Ascending aorta (tissue), 2 donors: ENCODE measurements at regions not wholly inside any gene's neighbourhood (a gene's known extent, or its start where the extent isn't known, plus 50 kb on each side); places are given as distances from the start of the nearest gene placed in this dataset.

ENCODE experiments used
- DNase-seq, 2 donors: peaks; one replicate each; pipeline ENCODE4 v3.0.0-alpha.2; 2019; ENCODE audit warnings: low spot score in 2 of 2
- H3K27ac ChIP-seq, 2 donors: fragments of 200-600 bp; sonication (generic); one replicate each; pipeline ENCODE4 v1.5.1; 2016 to 2017; ENCODE audit warnings: mild to moderate bottlenecking in 1 of 2
- H3K27me3 ChIP-seq: fragments of 200-600 bp; sonication (generic); one replicate; pipeline ENCODE4 v1.5.1; 2017
- H3K36me3 ChIP-seq, 2 donors: fragments of 200-600 bp; sonication (generic); one replicate each; pipeline ENCODE4 v1.5.1; 2016
- H3K4me1 ChIP-seq, 2 donors: fragments of 200-600 bp; sonication (generic); one replicate each; pipeline ENCODE4 v1.5.1; 2016 to 2017; ENCODE audit warnings: mild to moderate bottlenecking in 1 of 2
- H3K4me3 ChIP-seq, 2 donors: fragments of 200-600 bp; sonication (generic); one replicate each; pipeline ENCODE4 v1.5.1; 2016 to 2017; ENCODE audit warnings: mild to moderate bottlenecking in 1 of 2
- H3K9me3 ChIP-seq, 2 donors: fragments of 200-600 bp; sonication (generic); one replicate each; pipeline ENCODE4 v1.5.1; 2016
- intact Hi-C: fragments of 100-400 bp; cut with DNase I; formaldehyde crosslinking; loops from one replicate; pipeline ENCODE4 v1.15.1; 2023
- TF ChIP-seq, protein P1 (sequence below), 3 experiments: fragments of 200-600 bp in 2 of 3; fragments of 450-650 bp in 1 of 3; sonication (generic) in 2 of 3; IDR thresholded peaks; one replicate each; pipeline ENCODE4 v1.5.1; 2016 to 2019; ENCODE audit warnings: antibody characterized with exemption in 3 of 3, mild to moderate bottlenecking in 1 of 3, moderate library complexity in 1 of 3

DNA sequence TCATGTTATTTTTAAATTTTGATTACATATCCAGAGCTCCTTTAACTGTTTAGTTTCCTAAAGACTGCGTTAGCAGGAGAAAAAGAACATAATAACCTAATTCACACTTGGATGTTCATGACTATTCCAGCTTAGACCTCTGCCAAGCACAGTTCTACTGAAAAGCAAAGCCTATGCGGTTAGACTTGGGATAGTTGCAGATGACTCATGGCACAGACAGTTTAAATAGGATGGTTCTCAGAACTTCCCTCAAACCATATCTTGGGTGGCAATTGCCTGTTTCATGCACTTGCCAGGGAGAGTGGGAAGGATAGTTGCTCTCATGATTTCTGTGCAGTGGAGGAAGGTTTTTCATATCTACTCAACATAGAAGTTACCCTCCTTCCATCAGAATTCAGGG lies 149.7 kb upstream of the KLHL29 start:
- intact Hi-C loops, result no loop called here
- no peak for DNase-seq
- H3K4me3 ChIP-seq, result no peak overlapping the region
- H3K36me3 ChIP-seq, result no peaks in the 10 kb centered on the region
- H3K27ac ChIP-seq, result no peak overlapping the region
- H3K27me3 ChIP-seq, result no peaks in the 10 kb centered on the region
- TF ChIP-seq, protein P1, sequence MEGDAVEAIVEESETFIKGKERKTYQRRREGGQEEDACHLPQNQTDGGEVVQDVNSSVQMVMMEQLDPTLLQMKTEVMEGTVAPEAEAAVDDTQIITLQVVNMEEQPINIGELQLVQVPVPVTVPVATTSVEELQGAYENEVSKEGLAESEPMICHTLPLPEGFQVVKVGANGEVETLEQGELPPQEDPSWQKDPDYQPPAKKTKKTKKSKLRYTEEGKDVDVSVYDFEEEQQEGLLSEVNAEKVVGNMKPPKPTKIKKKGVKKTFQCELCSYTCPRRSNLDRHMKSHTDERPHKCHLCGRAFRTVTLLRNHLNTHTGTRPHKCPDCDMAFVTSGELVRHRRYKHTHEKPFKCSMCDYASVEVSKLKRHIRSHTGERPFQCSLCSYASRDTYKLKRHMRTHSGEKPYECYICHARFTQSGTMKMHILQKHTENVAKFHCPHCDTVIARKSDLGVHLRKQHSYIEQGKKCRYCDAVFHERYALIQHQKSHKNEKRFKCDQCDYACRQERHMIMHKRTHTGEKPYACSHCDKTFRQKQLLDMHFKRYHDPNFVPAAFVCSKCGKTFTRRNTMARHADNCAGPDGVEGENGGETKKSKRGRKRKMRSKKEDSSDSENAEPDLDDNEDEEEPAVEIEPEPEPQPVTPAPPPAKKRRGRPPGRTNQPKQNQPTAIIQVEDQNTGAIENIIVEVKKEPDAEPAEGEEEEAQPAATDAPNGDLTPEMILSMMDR (IDR thresholded peaks at IDR 0.05), result no peak
- no peaks in the 10 kb centered on the region for H3K4me1 ChIP-seq
- no peaks in the 10 kb centered on the region for H3K9me3 ChIP-seq

DNA sequence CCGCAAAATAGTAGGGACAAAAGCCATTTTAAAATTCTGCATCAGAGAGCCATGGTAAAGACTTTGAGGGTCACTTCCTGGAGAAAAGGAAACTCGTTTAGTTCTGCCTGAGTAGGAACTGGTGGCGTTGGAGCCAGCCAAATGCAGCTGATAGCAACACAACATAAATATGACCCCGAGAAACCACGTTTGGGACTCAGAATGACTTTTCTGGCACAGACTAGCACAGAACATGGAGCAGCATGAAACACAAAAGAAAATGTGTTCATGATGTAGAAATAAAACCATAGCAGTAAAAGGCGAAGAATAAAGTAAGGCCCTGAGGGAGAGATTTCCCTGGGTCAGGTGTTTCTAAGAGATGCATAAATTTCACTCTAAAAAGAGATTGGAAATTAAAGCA lies 149.2 kb upstream of the KLHL29 start:
- H3K36me3 ChIP-seq, result no peaks in the 10 kb centered on the region
- no peak for DNase-seq
- TF ChIP-seq, protein P1 (IDR thresholded peaks at IDR 0.05), result no peak
- H3K4me3 ChIP-seq, result no peak overlapping the region
- intact Hi-C loops, result no loop called here
- no peak overlapping the region for H3K27ac ChIP-seq
- no peaks in the 10 kb centered on the region for H3K27me3 ChIP-seq
- no peaks in the 10 kb centered on the region for H3K9me3 ChIP-seq
- no peaks in the 10 kb centered on the region for H3K4me1 ChIP-seq

DNA sequence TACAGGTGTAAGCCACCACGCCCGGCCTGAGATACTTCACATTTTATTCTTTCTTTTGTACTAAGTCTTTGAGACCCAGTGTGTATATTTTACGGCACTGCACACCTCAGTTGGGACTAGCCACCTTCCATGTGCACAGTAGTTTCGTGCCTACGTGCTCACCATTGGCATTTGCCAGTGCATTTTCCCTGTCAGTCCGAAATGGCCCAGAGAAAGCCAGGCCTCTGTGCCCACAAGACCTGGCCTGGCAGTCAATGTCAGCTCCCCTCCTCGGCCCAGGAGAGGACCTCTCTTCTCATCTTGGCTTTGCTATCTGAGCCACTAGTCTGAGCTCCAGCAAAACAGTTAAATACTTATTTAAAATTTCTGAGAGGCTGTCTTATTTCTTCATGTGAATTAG lies 147.8 kb upstream of the KLHL29 start:
- DNase-seq, result no peak
- Histone ChIP-seq H3K9me3 (no peaks in the 10 kb centered on the region), H3K27me3 (no peaks in the 10 kb centered on the region), H3K27ac (no peak overlapping the region), H3K4me3 (no peak overlapping the region), H3K4me1 (no peaks in the 10 kb centered on the region), H3K36me3 (no peaks in the 10 kb centered on the region)
- intact Hi-C loops, result no loop called here
- TF ChIP-seq, protein P1 (IDR thresholded peaks at IDR 0.05), result no peak

DNA sequence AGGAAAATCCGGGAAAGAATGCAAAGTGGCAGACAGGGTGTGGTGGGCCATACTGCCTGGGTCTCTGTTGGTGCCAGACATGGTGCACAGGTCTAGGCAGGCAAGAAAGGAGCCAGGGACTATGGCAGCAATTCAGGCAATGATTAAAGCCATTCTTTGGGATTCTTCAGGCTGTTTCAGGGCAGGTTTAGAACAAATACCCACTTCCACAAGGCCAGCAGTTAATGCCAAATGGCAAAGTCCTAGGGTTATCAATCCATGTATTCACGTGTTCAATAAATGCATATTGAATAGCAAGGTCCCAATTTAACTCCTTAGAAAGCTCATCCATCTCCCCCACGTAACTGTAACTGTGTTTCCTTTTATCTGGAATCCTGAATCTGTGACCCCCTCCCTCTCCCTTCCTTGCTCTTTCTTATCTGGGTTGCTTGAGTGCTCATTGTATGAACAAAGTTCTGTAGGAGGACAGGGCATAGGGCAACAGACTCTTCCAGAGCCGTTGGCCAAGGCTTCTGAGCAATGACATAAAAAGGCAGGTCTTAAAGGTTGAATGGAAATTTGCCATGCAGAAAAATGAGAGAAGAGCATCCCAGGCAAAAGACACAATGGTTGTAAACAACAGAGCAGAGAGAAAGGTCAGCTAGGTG lies 146.8 kb upstream of the KLHL29 start:
- Histone ChIP-seq H3K36me3 (no peaks in the 10 kb centered on the region), H3K27ac (no peak overlapping the region), H3K4me3 (no peak overlapping the region), H3K4me1 (no peaks in the 10 kb centered on the region), H3K27me3 (no peaks in the 10 kb centered on the region), H3K9me3 (no peaks in the 10 kb centered on the region)
- DNase-seq, result no peak
- intact Hi-C loops, result no loop called here
- TF ChIP-seq, protein P1 (IDR thresholded peaks at IDR 0.05), result no peak

DNA sequence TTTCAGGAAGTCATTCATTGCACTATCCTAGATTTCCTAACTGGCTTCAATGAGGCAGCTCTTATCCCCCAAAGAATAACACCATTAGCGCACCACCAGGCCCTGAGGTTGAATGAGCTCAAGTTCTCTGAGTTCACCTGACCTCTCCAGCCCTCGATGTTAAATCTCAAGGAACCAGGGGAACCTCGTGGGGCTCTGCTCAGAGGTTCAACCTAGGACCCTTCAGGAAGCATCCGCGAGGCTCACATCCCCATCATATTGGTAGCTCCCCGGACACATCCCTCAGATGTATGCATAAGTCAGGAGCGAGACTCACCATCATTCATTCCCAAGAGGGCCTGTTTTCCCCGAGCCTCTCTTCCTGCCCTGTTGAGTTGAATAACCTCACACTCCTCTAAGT lies 145.6 kb upstream of the KLHL29 start:
- TF ChIP-seq, protein P1 (IDR thresholded peaks at IDR 0.05), result no peak
- H3K36me3 ChIP-seq, result no peaks in the 10 kb centered on the region
- H3K4me1 ChIP-seq, result no peaks in the 10 kb centered on the region
- no peak overlapping the region for H3K27ac ChIP-seq
- no peak overlapping the region for H3K4me3 ChIP-seq
- no peaks in the 10 kb centered on the region for H3K27me3 ChIP-seq
- intact Hi-C loops, result no loop called here
- H3K9me3 ChIP-seq, result no peaks in the 10 kb centered on the region
- DNase-seq, result no peak

DNA sequence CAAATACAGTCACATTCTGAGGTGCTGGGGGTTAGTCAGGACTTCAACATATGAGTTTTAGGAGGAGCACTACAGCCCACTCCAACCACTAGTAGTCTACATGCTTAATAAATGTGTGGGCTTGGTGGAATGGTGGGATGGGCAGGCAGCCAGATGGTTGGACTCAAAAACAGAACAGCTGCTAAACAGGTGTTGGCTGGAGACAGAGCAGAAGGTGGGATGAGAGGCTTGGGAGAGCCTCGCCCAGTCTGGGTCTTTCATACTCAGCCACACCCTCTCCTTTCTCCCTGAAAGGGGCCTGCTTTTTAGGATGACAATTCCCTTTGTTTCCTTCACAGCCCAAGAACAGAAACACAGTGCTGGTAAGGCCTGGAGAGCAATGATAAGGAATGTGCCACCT lies 143.9 kb upstream of the KLHL29 start:
- Histone ChIP-seq H3K36me3 (no peaks in the 10 kb centered on the region), H3K4me1 (no peaks in the 10 kb centered on the region)

More for the DNA sequence above, 143.9 kb upstream of the KLHL29 start:
- no peak for DNase-seq
- intact Hi-C loops, result no loop called here
- Histone ChIP-seq H3K9me3 (no peaks in the 10 kb centered on the region), H3K4me3 (no peak overlapping the region), H3K27me3 (no peaks in the 10 kb centered on the region), H3K27ac (no peak overlapping the region)
- TF ChIP-seq, protein P1 (IDR thresholded peaks at IDR 0.05), result no peak
